Activated naive CD4-positive, alpha-beta T cell treated with anti-CD3 and anti-CD28 coated beads for 36 hours (primary cell): ENCODE measurements at regions not wholly inside any gene's neighbourhood (a gene's known extent, or its start where the extent isn't known, plus 50 kb on each side); places are given as distances from the start of the nearest gene placed in this dataset.

Experiments used
- CTCF ChIA-PET: fragments of 350-600 bp; sonication (Branson Sonifier 250); formaldehyde crosslinking; loops from one replicate; lab custom pipeline; 2021; ENCODE audit warnings: antibody characterized with exemption; lab: Charles Lee
- DNase-seq: peaks from one replicate; pipeline ENCODE4 v3.0.0-alpha.2; 2020
- H3K27ac Mint-ChIP-seq: one replicate; pipeline ENCODE4 v1.8.0; 2021; ENCODE audit warnings: mild to moderate bottlenecking, mixed read lengths
- H3K27me3 Mint-ChIP-seq: one replicate; pipeline ENCODE4 v1.8.0; 2021; ENCODE audit warnings: low read depth, mixed read lengths
- H3K36me3 Mint-ChIP-seq: one replicate; pipeline ENCODE4 v1.8.0; 2021; ENCODE audit warnings: low read depth, mixed read lengths
- H3K4me1 Mint-ChIP-seq: one replicate; pipeline ENCODE4 v1.8.0; 2021; ENCODE audit warnings: low read depth, mixed read lengths
- H3K4me3 Mint-ChIP-seq: one replicate; pipeline ENCODE4 v1.8.0; 2021; ENCODE audit warnings: mild to moderate bottlenecking, moderate library complexity, mixed read lengths
- H3K9me3 Mint-ChIP-seq: one replicate; pipeline ENCODE4 v1.8.0; 2021; ENCODE audit warnings: mixed read lengths
- intact Hi-C: fragments of 100-400 bp; cut with micrococcal nuclease; formaldehyde crosslinking; loops from one replicate; pipeline ENCODE4 v1.15.1; 2023

DNA sequence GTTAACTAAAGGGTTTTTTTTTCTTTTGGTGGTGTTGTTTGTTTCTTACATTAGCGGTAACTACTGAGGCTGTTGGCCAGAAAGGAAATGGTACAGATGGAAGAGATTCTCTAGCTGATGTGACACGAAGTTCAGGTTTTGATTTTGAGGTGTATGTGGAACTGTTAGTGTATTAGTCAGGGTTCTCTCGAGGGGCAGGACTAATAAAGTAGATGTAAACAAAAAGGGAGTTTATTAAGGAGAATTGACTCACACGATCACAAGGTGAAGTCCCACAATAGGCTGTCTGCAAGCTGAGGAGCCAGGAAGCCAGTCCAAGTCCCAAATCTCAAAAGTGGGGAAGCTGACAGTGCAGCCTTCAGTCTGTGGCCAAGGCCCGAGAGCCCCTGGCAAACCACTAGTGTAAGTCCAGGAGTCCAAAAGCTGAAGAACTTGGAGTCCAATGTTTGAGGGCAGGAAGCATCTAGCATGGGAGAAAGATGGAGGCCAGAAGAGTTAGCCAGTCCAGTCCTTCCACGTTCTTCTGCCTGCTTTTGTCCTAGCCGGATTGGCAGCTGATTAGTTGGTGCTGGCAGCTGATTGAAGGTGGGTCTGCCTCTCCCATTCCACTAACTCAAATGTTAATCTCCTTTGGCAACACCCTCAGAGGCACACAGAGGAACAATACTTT is 577.6 kb downstream of the EFNB2 start:
- CTCF ChIA-PET = interaction anchor here (0.6 to 0.7 kb wide), 2 partner anchors 211 to 1028 kb away, joined by 4 read pairs; no protein-coding TSS in a partner anchor
- no peak for DNase-seq
- H3K4me1 Mint-ChIP-seq = no peaks in the 10 kb centered on the region
- H3K36me3 Mint-ChIP-seq = no peaks in the 10 kb centered on the region
- intact Hi-C loops = no loop called here
- no peak overlapping the region for H3K4me3 Mint-ChIP-seq
- H3K27me3 Mint-ChIP-seq = no peaks in the 10 kb centered on the region
- no peaks in the 10 kb centered on the region for H3K9me3 Mint-ChIP-seq
- H3K27ac Mint-ChIP-seq = no peak overlapping the region

DNA sequence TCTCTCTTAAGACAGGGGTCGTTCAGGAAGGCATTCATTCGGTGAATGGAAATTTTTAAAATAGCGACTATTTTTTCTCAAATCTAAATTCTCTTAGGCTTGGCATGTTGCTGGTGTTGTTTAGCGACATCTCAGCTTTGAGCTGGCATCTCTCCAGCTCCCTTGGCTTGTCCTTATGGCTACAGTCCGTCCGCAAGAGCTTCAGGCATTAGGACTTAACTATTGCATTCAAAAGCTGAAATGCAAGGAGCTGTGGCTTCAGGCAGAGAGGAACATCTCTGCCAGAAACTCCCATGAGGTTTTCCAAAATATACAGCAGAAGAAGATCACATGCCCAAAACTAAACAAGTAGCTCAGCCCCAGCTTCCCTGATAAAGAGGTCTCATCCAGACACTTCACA is 578.5 kb downstream of the EFNB2 start:
- no peak for DNase-seq
- intact Hi-C loops = no loop called here
- CTCF ChIA-PET = interaction anchor here (0.7 kb wide), 1 partner anchor 1027 kb away, joined by 4 read pairs; no protein-coding TSS in a partner anchor
- H3K36me3 Mint-ChIP-seq = no peaks in the 10 kb centered on the region
- no peaks in the 10 kb centered on the region for H3K9me3 Mint-ChIP-seq
- H3K27me3 Mint-ChIP-seq = no peaks in the 10 kb centered on the region
- no peaks in the 10 kb centered on the region for H3K4me1 Mint-ChIP-seq
- no peak overlapping the region for H3K27ac Mint-ChIP-seq
- H3K4me3 Mint-ChIP-seq = no peak overlapping the region

GRCh38 chr13:105952973-105953290 is 582.5 kb downstream of the EFNB2 start:
- Mint-ChIP-seq H3K27ac (no peak overlapping the region), H3K4me1 (no peaks in the 10 kb centered on the region), H3K4me3 (no peak overlapping the region), H3K9me3 (no peaks in the 10 kb centered on the region), H3K27me3 (no peaks in the 10 kb centered on the region), H3K36me3 (no peaks in the 10 kb centered on the region)
- DNase-seq = no peak
- CTCF ChIA-PET = no interaction called here
- intact Hi-C loops = no loop called here

DNA sequence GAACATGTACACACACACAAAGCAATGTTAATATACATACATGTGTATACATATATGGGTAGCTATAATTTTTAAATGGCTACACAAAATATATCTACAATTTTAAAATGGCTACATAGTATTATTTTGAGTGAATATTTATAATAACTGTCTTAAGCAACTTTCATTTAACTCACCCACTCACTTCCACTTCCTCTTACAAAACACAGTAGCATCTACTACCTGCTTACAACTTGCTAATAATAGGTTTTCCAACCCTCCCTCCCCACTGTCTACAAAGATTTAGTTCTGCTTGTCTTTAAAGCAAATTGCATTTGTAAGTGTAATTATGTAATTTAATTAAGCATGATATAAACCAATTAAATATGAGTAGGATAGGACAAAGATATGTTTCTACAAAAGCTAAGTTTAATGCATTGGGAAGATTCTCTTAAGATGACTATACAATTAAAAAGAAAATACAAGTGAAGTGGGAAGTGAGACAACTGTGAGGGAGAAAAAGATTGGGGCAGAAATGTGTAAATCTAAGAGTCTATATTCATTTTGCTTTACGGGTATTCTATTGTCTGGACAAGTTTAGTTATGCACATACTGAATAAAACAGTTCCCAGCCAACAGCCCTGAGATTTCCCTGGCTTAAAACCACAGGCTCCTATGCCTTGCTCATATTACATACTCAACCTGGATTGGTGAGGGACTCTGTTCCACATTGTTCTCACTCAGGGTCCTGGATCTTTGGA is 583.1 kb downstream of the EFNB2 start:
- intact Hi-C loops = no loop called here
- Mint-ChIP-seq H3K36me3 (no peaks in the 10 kb centered on the region), H3K9me3 (no peaks in the 10 kb centered on the region), H3K27ac (no peak overlapping the region), H3K27me3 (no peaks in the 10 kb centered on the region), H3K4me3 (no peak overlapping the region), H3K4me1 (no peaks in the 10 kb centered on the region)
- no peak for DNase-seq
- CTCF ChIA-PET = no interaction called here

DNA sequence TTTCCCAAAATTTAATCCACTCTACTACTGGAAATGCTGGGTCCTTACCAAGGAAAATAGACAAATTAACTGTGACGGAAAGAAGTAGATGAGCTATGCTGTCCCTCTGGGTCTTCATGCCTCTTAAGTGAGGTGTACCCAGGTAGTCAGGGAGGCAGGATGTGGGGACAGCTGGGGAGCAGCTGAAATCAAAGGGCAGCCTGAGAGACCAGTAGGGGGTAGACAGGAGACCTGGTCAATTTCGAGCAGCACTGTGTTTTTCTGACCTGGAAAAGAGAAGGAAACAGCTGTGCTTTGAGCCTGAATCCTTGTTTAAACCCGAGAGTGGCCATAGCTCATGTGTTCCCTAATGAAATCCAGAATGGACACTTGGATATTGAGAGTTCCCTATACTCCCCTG is 587.3 kb downstream of the EFNB2 start:
- Mint-ChIP-seq H3K4me1 (no peaks in the 10 kb centered on the region), H3K4me3 (no peak overlapping the region), H3K36me3 (no peaks in the 10 kb centered on the region), H3K9me3 (no peaks in the 10 kb centered on the region), H3K27ac (no peak overlapping the region), H3K27me3 (no peaks in the 10 kb centered on the region)
- intact Hi-C loops = no loop called here
- no peak for DNase-seq
- CTCF ChIA-PET = no interaction called here

DNA sequence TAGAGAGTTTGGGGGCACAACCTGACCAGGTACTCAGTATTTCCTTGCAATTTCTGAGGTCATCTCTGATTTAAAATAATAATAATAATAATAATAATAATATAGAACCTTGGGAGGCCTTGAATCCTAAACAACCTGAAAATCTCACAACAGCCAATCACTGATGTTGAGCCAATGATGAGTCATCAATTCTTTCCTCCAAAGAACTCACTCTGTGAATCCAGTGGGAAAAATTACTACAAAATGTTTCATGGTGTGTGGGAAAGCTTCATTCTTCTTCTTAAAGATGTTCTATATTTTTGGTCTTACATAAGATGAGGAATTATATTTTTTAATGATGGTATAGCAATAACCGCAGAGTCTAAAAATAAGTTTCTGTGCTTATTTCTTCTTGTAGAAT is 594.6 kb downstream of the EFNB2 start:
- Mint-ChIP-seq H3K36me3 (no peaks in the 10 kb centered on the region), H3K27me3 (no peaks in the 10 kb centered on the region), H3K27ac (no peak overlapping the region), H3K4me3 (no peak overlapping the region), H3K4me1 (no peaks in the 10 kb centered on the region), H3K9me3 (peaks cover 2% of the 10 kb centered on the region)
- DNase-seq = no peak
- intact Hi-C loops = no loop called here
- CTCF ChIA-PET = interaction anchor here (0.6 kb wide), 1 partner anchor 94 kb away, joined by 3 read pairs; no protein-coding TSS in a partner anchor

DNA sequence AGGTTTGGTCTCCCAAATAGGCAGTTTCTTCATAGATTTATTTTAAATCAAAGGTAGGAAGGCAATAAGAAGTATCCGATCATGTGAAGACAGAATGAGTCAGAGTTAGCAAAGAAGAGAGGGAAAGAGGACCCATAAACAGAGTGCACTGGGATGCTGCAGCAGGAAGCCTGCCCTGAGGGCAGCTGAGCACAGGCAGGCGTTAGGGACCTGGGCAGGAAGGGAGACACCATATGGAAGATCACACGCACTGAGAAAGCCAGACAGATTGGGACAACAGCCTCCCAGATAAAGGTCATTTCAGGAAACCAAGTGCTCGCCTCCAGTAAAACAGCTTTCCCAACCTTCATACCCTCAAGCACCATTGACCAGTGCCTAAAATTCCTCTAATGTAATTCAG is 598.0 kb downstream of the EFNB2 start:
- intact Hi-C loops = no loop called here
- no peaks in the 10 kb centered on the region for H3K4me1 Mint-ChIP-seq
- no peak overlapping the region for H3K4me3 Mint-ChIP-seq
- no peaks in the 10 kb centered on the region for H3K36me3 Mint-ChIP-seq
- peaks cover 2% of the 10 kb centered on the region for H3K9me3 Mint-ChIP-seq
- H3K27ac Mint-ChIP-seq = no peak overlapping the region
- DNase-seq = no peak
- CTCF ChIA-PET = no interaction called here
- H3K27me3 Mint-ChIP-seq = no peaks in the 10 kb centered on the region

- H3K27me3 Mint-ChIP-seq = no peaks in the 10 kb centered on the region
- no peak for DNase-seq
- no peaks in the 10 kb centered on the region for H3K4me1 Mint-ChIP-seq
- no peak overlapping the region for H3K4me3 Mint-ChIP-seq
- H3K36me3 Mint-ChIP-seq = no peaks in the 10 kb centered on the region
- peaks cover 2% of the 10 kb centered on the region for H3K9me3 Mint-ChIP-seq
- intact Hi-C loops = no loop called here
- H3K27ac Mint-ChIP-seq = no peak overlapping the region
- CTCF ChIA-PET = no interaction called here
Observed at GRCh38 chr13:105936816-105937215, 598.6 kb downstream of the EFNB2 start.

DNA sequence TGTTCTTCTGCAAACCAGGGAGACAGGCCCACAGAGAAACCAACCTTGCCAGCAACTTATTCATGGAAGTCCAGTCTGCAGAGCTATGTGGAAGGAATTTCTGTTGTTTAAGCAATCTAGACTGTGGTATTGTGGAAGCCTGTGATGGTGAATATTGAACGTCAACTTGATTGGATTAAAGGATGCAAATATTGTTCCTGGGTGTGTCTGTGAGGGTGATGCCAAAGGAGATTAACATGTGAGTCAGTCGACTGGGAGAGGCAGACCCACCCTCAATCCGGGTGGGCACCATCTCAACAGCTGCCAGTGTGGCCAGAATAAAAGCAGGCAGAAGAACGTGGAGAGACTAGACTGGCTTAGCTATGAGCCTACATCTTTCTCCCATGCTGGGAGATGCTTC is 606.0 kb downstream of the EFNB2 start:
- CTCF ChIA-PET = interaction anchor here (0.6 kb wide), 1 partner anchor 791 kb away, joined by 3 read pairs; no protein-coding TSS in a partner anchor
- Mint-ChIP-seq H3K36me3 (no peaks in the 10 kb centered on the region), H3K27me3 (peaks cover 7% of the 10 kb centered on the region), H3K4me3 (no peak overlapping the region), H3K4me1 (no peaks in the 10 kb centered on the region), H3K27ac (no peak overlapping the region), H3K9me3 (no peaks in the 10 kb centered on the region)
- DNase-seq = no peak
- intact Hi-C loops = no loop called here

GRCh38 chr13:105928901-105929300 is 606.6 kb downstream of the EFNB2 start:
- H3K27ac Mint-ChIP-seq = no peak overlapping the region
- no peaks in the 10 kb centered on the region for H3K36me3 Mint-ChIP-seq
- CTCF ChIA-PET = no interaction called here
- H3K27me3 Mint-ChIP-seq = peaks cover 7% of the 10 kb centered on the region
- intact Hi-C loops = no loop called here
- H3K4me1 Mint-ChIP-seq = no peaks in the 10 kb centered on the region
- H3K9me3 Mint-ChIP-seq = no peaks in the 10 kb centered on the region
- no peak overlapping the region for H3K4me3 Mint-ChIP-seq
- no peak for DNase-seq

- Mint-ChIP-seq H3K9me3 (no peaks in the 10 kb centered on the region), H3K4me1 (no peaks in the 10 kb centered on the region), H3K27me3 (peaks cover 7% of the 10 kb centered on the region), H3K4me3 (no peak overlapping the region), H3K36me3 (no peaks in the 10 kb centered on the region), H3K27ac (no peak overlapping the region)
- CTCF ChIA-PET = no interaction called here
- DNase-seq = no peak
- intact Hi-C loops = no loop called here
Observed at GRCh38 chr13:105928048-105928447, 607.4 kb downstream of the EFNB2 start.

DNA sequence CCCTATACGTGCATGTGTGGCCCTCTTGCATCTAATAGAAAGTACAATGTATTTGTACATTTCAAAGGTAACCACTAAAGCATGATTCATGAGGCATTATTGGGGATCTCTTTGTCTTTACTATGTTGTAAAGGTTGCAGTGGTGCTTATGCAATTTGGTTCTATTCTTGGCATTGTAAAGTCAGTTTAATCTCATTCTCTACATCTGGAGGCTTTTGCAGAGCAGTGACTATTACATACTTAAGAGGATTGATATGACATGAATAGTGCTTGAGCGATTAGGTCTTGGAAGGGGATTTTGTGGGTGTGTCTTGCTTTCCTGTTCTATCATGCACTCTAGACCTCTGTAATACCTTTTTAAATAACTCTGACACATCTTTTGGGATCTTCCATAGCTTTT is 610.0 kb downstream of the EFNB2 start:
- CTCF ChIA-PET = interaction anchor here (0.8 kb wide), 1 partner anchor 61 kb away, joined by 4 read pairs; no protein-coding TSS in a partner anchor
- Mint-ChIP-seq H3K9me3 (no peaks in the 10 kb centered on the region), H3K4me1 (no peaks in the 10 kb centered on the region), H3K27me3 (peaks cover 7% of the 10 kb centered on the region), H3K36me3 (no peaks in the 10 kb centered on the region), H3K27ac (no peak overlapping the region), H3K4me3 (no peak overlapping the region)
- intact Hi-C loops = no loop called here
- DNase-seq = no peak

DNA sequence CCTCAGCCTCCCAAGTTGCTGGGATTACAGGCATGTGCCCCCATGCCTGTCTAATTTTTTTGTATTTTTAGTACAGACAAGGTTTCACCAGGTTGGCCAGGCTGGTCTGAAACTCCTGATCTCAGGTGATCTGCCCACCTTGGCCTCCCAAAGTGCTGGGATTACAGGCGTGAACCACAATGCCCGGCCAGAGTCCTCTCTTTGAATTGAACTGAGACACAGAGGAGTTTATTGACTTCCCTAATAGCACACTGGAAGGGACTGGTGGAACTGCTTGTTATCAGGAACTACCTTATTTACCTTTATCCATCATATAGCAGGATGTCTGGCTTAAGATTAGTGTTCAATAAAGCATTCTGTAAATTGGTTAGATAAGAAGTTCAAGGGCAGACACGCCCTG is 613.8 kb downstream of the EFNB2 start:
- CTCF ChIA-PET = no interaction called here
- Mint-ChIP-seq H3K4me1 (no peaks in the 10 kb centered on the region), H3K36me3 (no peaks in the 10 kb centered on the region), H3K4me3 (no peak overlapping the region), H3K9me3 (no peaks in the 10 kb centered on the region), H3K27me3 (no peaks in the 10 kb centered on the region), H3K27ac (no peak overlapping the region)
- DNase-seq = no peak
- intact Hi-C loops = no loop called here
